Prostate gland (tissue), 2 donors: ENCODE measurements at regions not wholly inside any gene's neighbourhood (a gene's known extent, or its start where the extent isn't known, plus 50 kb on each side); places are given as distances from the start of the nearest gene placed in this dataset.

Source experiments
- POLR2A ChIP-seq: fragments of 450-650 bp; IDR thresholded peaks from one replicate; pipeline ENCODE4 v1.6.1; 2016; ENCODE audit warnings: antibody characterized with exemption, mild to moderate bottlenecking
- POLR2AphosphoS5 ChIP-seq: sonication (generic); formaldehyde crosslinking; IDR thresholded peaks from one replicate; pipeline ENCODE4 v1.6.1; 2017; ENCODE audit warnings: antibody characterized with exemption
- TF ChIP-seq, protein P1 (sequence below), 4 experiments: fragments of 200-600 bp in 2 of 4; fragments of 450-650 bp in 2 of 4; sonication (generic) in 2 of 4; IDR thresholded peaks; 1 replicate in 3 of 4; 2 replicates in 1 of 4; pipeline ENCODE4 v1.5.1; 2016 to 2019; ENCODE audit warnings: antibody characterized with exemption in 4 of 4, mild to moderate bottlenecking in 2 of 4, moderate library complexity in 2 of 4

DNA sequence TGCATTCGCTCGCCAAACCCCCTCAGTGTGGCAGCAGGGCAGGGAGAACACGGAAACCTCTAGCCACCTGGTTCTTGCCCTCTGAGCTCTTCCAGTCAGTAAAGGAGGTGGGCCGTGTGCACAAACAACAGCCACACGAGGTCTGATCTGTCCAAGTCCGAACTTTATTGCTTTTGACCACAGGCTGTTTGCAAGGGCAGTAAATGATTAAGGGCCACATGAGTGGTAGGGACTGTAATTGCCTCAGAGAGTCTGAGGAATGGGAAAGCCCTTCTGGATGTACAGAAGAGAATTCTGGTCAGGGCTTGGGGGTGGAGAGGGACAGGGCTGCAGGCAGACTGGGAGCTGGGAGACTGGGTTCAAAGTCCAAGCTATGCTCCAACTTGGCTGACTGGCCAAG, 75.7 kb upstream of the LHX1 start:
- TF ChIP-seq, protein P1, sequence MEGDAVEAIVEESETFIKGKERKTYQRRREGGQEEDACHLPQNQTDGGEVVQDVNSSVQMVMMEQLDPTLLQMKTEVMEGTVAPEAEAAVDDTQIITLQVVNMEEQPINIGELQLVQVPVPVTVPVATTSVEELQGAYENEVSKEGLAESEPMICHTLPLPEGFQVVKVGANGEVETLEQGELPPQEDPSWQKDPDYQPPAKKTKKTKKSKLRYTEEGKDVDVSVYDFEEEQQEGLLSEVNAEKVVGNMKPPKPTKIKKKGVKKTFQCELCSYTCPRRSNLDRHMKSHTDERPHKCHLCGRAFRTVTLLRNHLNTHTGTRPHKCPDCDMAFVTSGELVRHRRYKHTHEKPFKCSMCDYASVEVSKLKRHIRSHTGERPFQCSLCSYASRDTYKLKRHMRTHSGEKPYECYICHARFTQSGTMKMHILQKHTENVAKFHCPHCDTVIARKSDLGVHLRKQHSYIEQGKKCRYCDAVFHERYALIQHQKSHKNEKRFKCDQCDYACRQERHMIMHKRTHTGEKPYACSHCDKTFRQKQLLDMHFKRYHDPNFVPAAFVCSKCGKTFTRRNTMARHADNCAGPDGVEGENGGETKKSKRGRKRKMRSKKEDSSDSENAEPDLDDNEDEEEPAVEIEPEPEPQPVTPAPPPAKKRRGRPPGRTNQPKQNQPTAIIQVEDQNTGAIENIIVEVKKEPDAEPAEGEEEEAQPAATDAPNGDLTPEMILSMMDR (IDR thresholded peaks at IDR 0.05), result no peak
- TF ChIP-seq POLR2A (no peak), POLR2AphosphoS5 (no peak)
